ENCODE measurements at regions not wholly inside any gene's neighbourhood (a gene's known extent, or its start where the extent isn't known, plus 50 kb on each side); places are given as distances from the start of the nearest gene placed in this dataset.

- DNase-seq (ENCODE audit: low spot score) (no peak), ATAC-seq (no peak)
- Mint-ChIP-seq H3K4me3 (no peak overlapping the region), H3K27ac (no peak overlapping the region), H3K9me3 (no peaks in the 10 kb centered on the region), H3K27me3 (ENCODE audit: low read depth) (peaks cover 44% of the 10 kb centered on the region), H3K4me1 (peaks cover 22% of the 10 kb centered on the region), H3K36me3 (no peaks in the 10 kb centered on the region)
- POLR2A ChIA-PET, result no interaction called here
- CTCF ChIA-PET, result interaction anchor here (1.2 to 2.5 kb wide), 3 partner anchors 76 to 102 kb away, joined by 3 to 9 read pairs (median 5); no protein-coding TSS in a partner anchor
- TF ChIP-seq ZNF425 (CRISPR knock-in tag; conservative IDR thresholded peaks at IDR 0.05), result no peak
- no peak for TF ChIP-seq TP53 (CRISPR knock-in tag; IDR thresholded peaks at IDR 0.05)
- TF ChIP-seq ZNF396 (CRISPR knock-in tag; IDR thresholded peaks at IDR 0.05; ENCODE audit: borderline replicate concordance), result no peak
- TF ChIP-seq MYBL2 (CRISPR knock-in tag; IDR thresholded peaks at IDR 0.05), result no peak
- TF ChIP-seq ZNF532 (CRISPR knock-in tag; IDR thresholded peaks at IDR 0.05; ENCODE audit: borderline replicate concordance), result no peak
- TF ChIP-seq JAZF1 (CRISPR knock-in tag; IDR thresholded peaks at IDR 0.05), result no peak
- no peak for TF ChIP-seq ZNF512 (CRISPR knock-in tag; IDR thresholded peaks at IDR 0.05; ENCODE audit: borderline replicate concordance)
- TF ChIP-seq TEAD1 (CRISPR knock-in tag; IDR thresholded peaks at IDR 0.05), result no peak
- TF ChIP-seq AR (CRISPR knock-in tag; IDR thresholded peaks at IDR 0.05), result no peak
- no peak for TF ChIP-seq GRHL2 (CRISPR knock-in tag; IDR thresholded peaks at IDR 0.05; ENCODE audit: insufficient replicate concordance, severe bottlenecking)
- TF ChIP-seq E2F4 (CRISPR knock-in tag; IDR thresholded peaks at IDR 0.05; ENCODE audit: borderline replicate concordance, low read depth), result no peak
- TF ChIP-seq TCF7 (CRISPR knock-in tag; IDR thresholded peaks at IDR 0.05; ENCODE audit: low read depth), result no peak
- no peak for TF ChIP-seq ZSCAN18 (CRISPR knock-in tag; IDR thresholded peaks at IDR 0.05)
- no peak for TF ChIP-seq ATF6 (CRISPR knock-in tag; IDR thresholded peaks at IDR 0.05)
- TF ChIP-seq ZNF138 (CRISPR knock-in tag; conservative IDR thresholded peaks at IDR 0.05), result no peak
- no peak for TF ChIP-seq MXD4 (CRISPR knock-in tag; IDR thresholded peaks at IDR 0.05; ENCODE audit: borderline replicate concordance)
These were observed 283.4 kb downstream of the MTX2 start for GRCh38 chr2:176552501-176553135.

Measured in WTC11 (cell line).